ENCODE measurements at regions not wholly inside any gene's neighbourhood (a gene's known extent, or its start where the extent isn't known, plus 50 kb on each side); places are given as distances from the start of the nearest gene placed in this dataset.
"Not testable (repeated sequence)": the region's sequence is repeated elsewhere in the genome, so short reads cannot be mapped to it uniquely, and the experiment has no call there.

- H3K27me3 ChIP-seq (ENCODE audit: control insufficient read depth in 1 of 2, insufficient read depth in 2 of 2, low read length in 2 of 2); H3K36me3 ChIP-seq (ENCODE audit: control insufficient read depth in 2 of 2, insufficient read depth in 2 of 2, low read length in 1 of 2); H3K9me3 ChIP-seq (ENCODE audit: control insufficient read depth in 2 of 2, insufficient read depth in 1 of 2, low read depth in 1 of 2, low read length in 1 of 2); H3K27ac ChIP-seq (ENCODE audit: low read depth in 2 of 2, low read length in 1 of 2); H3K4me1 ChIP-seq (ENCODE audit: control insufficient read depth in 2 of 2, insufficient read depth in 2 of 2, low read length in 1 of 2); H3K4me3 ChIP-seq (ENCODE audit: low read depth in 1 of 2, low read length in 2 of 2): not testable (repeated sequence)
- 95 to 97% methylated on average over 48 to 50 of the region's 50 CpGs for WGBS, 2 donors
Measured at GRCh38 chr12:127983213-127983791, 283.7 kb upstream of the TMEM132C start.

- no peaks in the 10 kb centered on the region for H3K9me3 ChIP-seq (ENCODE audit: control insufficient read depth in 2 of 2, insufficient read depth in 1 of 2, low read depth in 1 of 2, low read length in 1 of 2)
- no peaks in the 10 kb centered on the region for H3K36me3 ChIP-seq (ENCODE audit: control insufficient read depth in 2 of 2, insufficient read depth in 2 of 2, low read length in 1 of 2)
- no peaks in the 10 kb centered on the region for H3K4me1 ChIP-seq (ENCODE audit: control insufficient read depth in 2 of 2, insufficient read depth in 2 of 2, low read length in 1 of 2)
- no peaks in the 10 kb centered on the region for H3K27me3 ChIP-seq (ENCODE audit: control insufficient read depth in 1 of 2, insufficient read depth in 2 of 2, low read length in 2 of 2)
- no peak overlapping the region for H3K27ac ChIP-seq (ENCODE audit: low read depth in 2 of 2, low read length in 1 of 2)
- 79 to 81% methylated on average over 10 of the region's 10 CpGs for WGBS, 2 donors
- no peak overlapping the region for H3K4me3 ChIP-seq (ENCODE audit: low read depth in 1 of 2, low read length in 2 of 2)
Measured at GRCh38 chr12:127984386-127985055, 282.4 kb upstream of the TMEM132C start.

- Histone ChIP-seq H3K36me3 (ENCODE audit: control insufficient read depth in 2 of 2, insufficient read depth in 2 of 2, low read length in 1 of 2) (no peaks in the 10 kb centered on the region), H3K9me3 (ENCODE audit: control insufficient read depth in 2 of 2, insufficient read depth in 1 of 2, low read depth in 1 of 2, low read length in 1 of 2) (peaks cover 0 to 4% of the 10 kb centered on the region in 2 donors), H3K27ac (ENCODE audit: low read depth in 2 of 2, low read length in 1 of 2) (no peak overlapping the region), H3K27me3 (ENCODE audit: control insufficient read depth in 1 of 2, insufficient read depth in 2 of 2, low read length in 2 of 2) (no peaks in the 10 kb centered on the region), H3K4me3 (ENCODE audit: low read depth in 1 of 2, low read length in 2 of 2) (no peak overlapping the region), H3K4me1 (ENCODE audit: control insufficient read depth in 2 of 2, insufficient read depth in 2 of 2, low read length in 1 of 2) (no peaks in the 10 kb centered on the region)
- 76 to 79% methylated on average over 14 of the region's 14 CpGs for WGBS, 2 donors
Measured at GRCh38 chr12:127987199-127987901, 279.6 kb upstream of the TMEM132C start.

- Histone ChIP-seq H3K4me3 (ENCODE audit: low read depth in 1 of 2, low read length in 2 of 2) (no peak overlapping the region), H3K4me1 (ENCODE audit: control insufficient read depth in 2 of 2, insufficient read depth in 2 of 2, low read length in 1 of 2) (no peaks in the 10 kb centered on the region), H3K36me3 (ENCODE audit: control insufficient read depth in 2 of 2, insufficient read depth in 2 of 2, low read length in 1 of 2) (no peaks in the 10 kb centered on the region), H3K27ac (ENCODE audit: low read depth in 2 of 2, low read length in 1 of 2) (no peak overlapping the region), H3K9me3 (ENCODE audit: control insufficient read depth in 2 of 2, insufficient read depth in 1 of 2, low read depth in 1 of 2, low read length in 1 of 2) (peaks cover 0 to 7% of the 10 kb centered on the region in 2 donors), H3K27me3 (ENCODE audit: control insufficient read depth in 1 of 2, insufficient read depth in 2 of 2, low read length in 2 of 2) (no peaks in the 10 kb centered on the region)
- WGBS, 2 donors, result 84 to 87% methylated on average over 6 of the region's 6 CpGs
Measured at GRCh38 chr12:127991485-127991884, 275.5 kb upstream of the TMEM132C start.

- H3K27me3 ChIP-seq (ENCODE audit: control insufficient read depth in 1 of 2, insufficient read depth in 2 of 2, low read length in 2 of 2), result no peaks in the 10 kb centered on the region
- H3K4me1 ChIP-seq (ENCODE audit: control insufficient read depth in 2 of 2, insufficient read depth in 2 of 2, low read length in 1 of 2), result no peaks in the 10 kb centered on the region
- H3K4me3 ChIP-seq (ENCODE audit: low read depth in 1 of 2, low read length in 2 of 2), result no peak overlapping the region
- WGBS, 2 donors, result 70 to 73% methylated on average over 4 of the region's 4 CpGs
- H3K36me3 ChIP-seq (ENCODE audit: control insufficient read depth in 2 of 2, insufficient read depth in 2 of 2, low read length in 1 of 2), result no peaks in the 10 kb centered on the region
- no peaks in the 10 kb centered on the region for H3K9me3 ChIP-seq (ENCODE audit: control insufficient read depth in 2 of 2, insufficient read depth in 1 of 2, low read depth in 1 of 2, low read length in 1 of 2)
- no peak overlapping the region for H3K27ac ChIP-seq (ENCODE audit: low read depth in 2 of 2, low read length in 1 of 2)
Measured at GRCh38 chr12:127998988-127999387, 268.0 kb upstream of the TMEM132C start.

GRCh38 chr12:128004383-128004938, 262.5 kb upstream of the TMEM132C start:
- 84 to 88% methylated on average over 17 of the region's 17 CpGs for WGBS, 2 donors

GRCh38 chr12:128007250-128007649, 259.7 kb upstream of the TMEM132C start:
- no peaks in the 10 kb centered on the region for H3K9me3 ChIP-seq (ENCODE audit: control insufficient read depth in 2 of 2, insufficient read depth in 1 of 2, low read depth in 1 of 2, low read length in 1 of 2)
- no peaks in the 10 kb centered on the region for H3K27me3 ChIP-seq (ENCODE audit: control insufficient read depth in 1 of 2, insufficient read depth in 2 of 2, low read length in 2 of 2)
- H3K4me3 ChIP-seq (ENCODE audit: low read depth in 1 of 2, low read length in 2 of 2), result no peak overlapping the region
- WGBS, 2 donors, result 64 to 66% methylated on average over 4 of the region's 4 CpGs
- no peak overlapping the region for H3K27ac ChIP-seq (ENCODE audit: low read depth in 2 of 2, low read length in 1 of 2)
- H3K36me3 ChIP-seq (ENCODE audit: control insufficient read depth in 2 of 2, insufficient read depth in 2 of 2, low read length in 1 of 2), result no peaks in the 10 kb centered on the region
- H3K4me1 ChIP-seq (ENCODE audit: control insufficient read depth in 2 of 2, insufficient read depth in 2 of 2, low read length in 1 of 2), result no peaks in the 10 kb centered on the region

More at GRCh38 chr12:128004383-128004938, 262.5 kb upstream of the TMEM132C start:
- no peaks in the 10 kb centered on the region for H3K36me3 ChIP-seq (ENCODE audit: control insufficient read depth in 2 of 2, insufficient read depth in 2 of 2, low read length in 1 of 2)
- H3K27me3 ChIP-seq (ENCODE audit: control insufficient read depth in 1 of 2, insufficient read depth in 2 of 2, low read length in 2 of 2), result no peaks in the 10 kb centered on the region
- H3K4me1 ChIP-seq (ENCODE audit: control insufficient read depth in 2 of 2, insufficient read depth in 2 of 2, low read length in 1 of 2), result no peaks in the 10 kb centered on the region
- H3K27ac ChIP-seq (ENCODE audit: low read depth in 2 of 2, low read length in 1 of 2), result no peak overlapping the region
- H3K4me3 ChIP-seq (ENCODE audit: low read depth in 1 of 2, low read length in 2 of 2), result no peak overlapping the region
- no peaks in the 10 kb centered on the region for H3K9me3 ChIP-seq (ENCODE audit: control insufficient read depth in 2 of 2, insufficient read depth in 1 of 2, low read depth in 1 of 2, low read length in 1 of 2)

- Histone ChIP-seq H3K9me3 (ENCODE audit: control insufficient read depth in 2 of 2, insufficient read depth in 1 of 2, low read depth in 1 of 2, low read length in 1 of 2) (no peaks in the 10 kb centered on the region), H3K4me1 (ENCODE audit: control insufficient read depth in 2 of 2, insufficient read depth in 2 of 2, low read length in 1 of 2) (no peaks in the 10 kb centered on the region), H3K27me3 (ENCODE audit: control insufficient read depth in 1 of 2, insufficient read depth in 2 of 2, low read length in 2 of 2) (no peaks in the 10 kb centered on the region), H3K4me3 (ENCODE audit: low read depth in 1 of 2, low read length in 2 of 2) (no peak overlapping the region), H3K27ac (ENCODE audit: low read depth in 2 of 2, low read length in 1 of 2) (no peak overlapping the region), H3K36me3 (ENCODE audit: control insufficient read depth in 2 of 2, insufficient read depth in 2 of 2, low read length in 1 of 2) (no peaks in the 10 kb centered on the region)
- 57 to 65% methylated on average over 3 of the region's 3 CpGs for WGBS, 2 donors
Measured at GRCh38 chr12:128008341-128008740, 258.6 kb upstream of the TMEM132C start.

GRCh38 chr12:128009108-128009507, 257.9 kb upstream of the TMEM132C start:
- Histone ChIP-seq H3K9me3 (ENCODE audit: control insufficient read depth in 2 of 2, insufficient read depth in 1 of 2, low read depth in 1 of 2, low read length in 1 of 2) (no peaks in the 10 kb centered on the region), H3K4me1 (ENCODE audit: control insufficient read depth in 2 of 2, insufficient read depth in 2 of 2, low read length in 1 of 2) (no peaks in the 10 kb centered on the region), H3K4me3 (ENCODE audit: low read depth in 1 of 2, low read length in 2 of 2) (no peak overlapping the region), H3K27me3 (ENCODE audit: control insufficient read depth in 1 of 2, insufficient read depth in 2 of 2, low read length in 2 of 2) (no peaks in the 10 kb centered on the region), H3K27ac (ENCODE audit: low read depth in 2 of 2, low read length in 1 of 2) (no peak overlapping the region), H3K36me3 (ENCODE audit: control insufficient read depth in 2 of 2, insufficient read depth in 2 of 2, low read length in 1 of 2) (no peaks in the 10 kb centered on the region)
- 64 to 71% methylated on average over 8 of the region's 8 CpGs for WGBS, 2 donors
